Prostate gland (tissue), 2 donors: ENCODE measurements at regions not wholly inside any gene's neighbourhood (a gene's known extent, or its start where the extent isn't known, plus 50 kb on each side); places are given as distances from the start of the nearest gene placed in this dataset.

Experiments
- DNase-seq: peaks from one replicate; pipeline ENCODE4 v3.0.0-alpha.2; 2019; ENCODE audit warnings: low spot score
- H3K27ac ChIP-seq, 2 donors: fragments of 200-600 bp; sonication (generic); 2 replicates each; pipeline ENCODE4 v1.5.1; 2017 to 2019
- H3K27me3 ChIP-seq: fragments of 200-600 bp; sonication (generic); replicated peaks from 2 replicates; pipeline ENCODE4 v1.5.1; 2019; ENCODE audit not compliant: insufficient read depth
- H3K36me3 ChIP-seq, 2 donors: fragments of 200-600 bp; sonication (generic); 1 replicate in 1 of 2; 2 replicates in 1 of 2; pipeline versions ENCODE4 v1.5.1 to v1.8.1; 2017 to 2019
- H3K4me1 ChIP-seq: fragments of 200-600 bp; sonication (generic); replicated peaks from 2 replicates; pipeline ENCODE4 v1.5.1; 2019
- H3K4me3 ChIP-seq, 2 donors: fragments of 200-600 bp; sonication (generic); 2 replicates each; pipeline ENCODE4 v1.5.1; 2017 to 2019
- H3K9me3 ChIP-seq: fragments of 200-600 bp; sonication (generic); 2 replicates; pipeline ENCODE4 v1.5.1; 2017
- CTCF ChIP-seq, 4 experiments: fragments of 200-600 bp in 2 of 4; fragments of 450-650 bp in 2 of 4; sonication (generic) in 2 of 4; IDR thresholded peaks; 1 replicate in 3 of 4; 2 replicates in 1 of 4; pipeline ENCODE4 v1.5.1; 2016 to 2019; ENCODE audit warnings: antibody characterized with exemption in 4 of 4, mild to moderate bottlenecking in 2 of 4, moderate library complexity in 2 of 4
- POLR2A ChIP-seq: fragments of 450-650 bp; IDR thresholded peaks from one replicate; pipeline ENCODE4 v1.6.1; 2016; ENCODE audit warnings: antibody characterized with exemption, mild to moderate bottlenecking
- POLR2AphosphoS5 ChIP-seq: sonication (generic); formaldehyde crosslinking; IDR thresholded peaks from one replicate; pipeline ENCODE4 v1.6.1; 2017; ENCODE audit warnings: antibody characterized with exemption
- WGBS: methylation state at CpG from one replicate; pipeline ENCODE4 v1.1.5; 2018; 5-methylcytosine and 5-hydroxymethylcytosine counted together
- intact Hi-C: fragments of 100-400 bp; cut with DNase I; formaldehyde crosslinking; loops from one replicate; pipeline ENCODE4 v1.14.2; 2022

- Histone ChIP-seq H3K9me3 (no peaks in the 10 kb centered on the region), H3K27me3 (no peaks in the 10 kb centered on the region), H3K4me1 (no peaks in the 10 kb centered on the region), H3K4me3 (peak overlapping the region; percentile 25 to 27), H3K27ac (no peak overlapping the region), H3K36me3 (no peaks in the 10 kb centered on the region)
- WGBS, result 17% methylated on average over 15 of the region's 38 CpGs
- intact Hi-C loops, result no loop called here
- no peak for DNase-seq
- no peak for TF ChIP-seq POLR2AphosphoS5
- no peak for TF ChIP-seq POLR2A
- TF ChIP-seq CTCF (IDR thresholded peaks at IDR 0.05), result no peak
Observed at GRCh38 chr5:1667648-1668140, 131.9 kb downstream of the MRPL36 start.

GRCh38 chr5:1666812-1667588 is 132.6 kb downstream of the MRPL36 start:
- peak; percentile 31 for DNase-seq
- H3K9me3 ChIP-seq, result no peaks in the 10 kb centered on the region
- H3K4me3 ChIP-seq, result peak overlapping the region; percentile 25 to 27
- intact Hi-C loops, result no loop called here
- no peaks in the 10 kb centered on the region for H3K4me1 ChIP-seq
- no peaks in the 10 kb centered on the region for H3K27me3 ChIP-seq
- TF ChIP-seq POLR2A (no peak), CTCF (IDR thresholded peaks at IDR 0.05) (peak in 3 of 4 experiments; percentile 7 to 44 (median 40))
- WGBS, result 9% methylated on average over 26 of the region's 62 CpGs
- no peak overlapping the region for H3K27ac ChIP-seq
- H3K36me3 ChIP-seq, result no peaks in the 10 kb centered on the region

- H3K9me3 ChIP-seq, result no peaks in the 10 kb centered on the region
- H3K4me3 ChIP-seq, result no peak overlapping the region
- no peaks in the 10 kb centered on the region for H3K27me3 ChIP-seq
- DNase-seq, result no peak
- no peak overlapping the region for H3K27ac ChIP-seq
- no peak for TF ChIP-seq CTCF (IDR thresholded peaks at IDR 0.05)
- no peak for TF ChIP-seq POLR2AphosphoS5
- TF ChIP-seq POLR2A, result no peak
- intact Hi-C loops, result no loop called here
- no peaks in the 10 kb centered on the region for H3K36me3 ChIP-seq
- 87% methylated on average over 5 of the region's 5 CpGs for WGBS
- H3K4me1 ChIP-seq, result no peaks in the 10 kb centered on the region
Observed at GRCh38 chr5:1666221-1666620, 133.4 kb downstream of the MRPL36 start.

GRCh38 chr5:1665803-1666202 is 133.8 kb downstream of the MRPL36 start:
- Histone ChIP-seq H3K27ac (no peak overlapping the region), H3K27me3 (no peaks in the 10 kb centered on the region), H3K36me3 (no peaks in the 10 kb centered on the region), H3K9me3 (no peaks in the 10 kb centered on the region), H3K4me3 (no peak overlapping the region), H3K4me1 (no peaks in the 10 kb centered on the region)
- intact Hi-C loops, result no loop called here
- 91% methylated on average over 4 of the region's 4 CpGs for WGBS
- no peak for DNase-seq
- TF ChIP-seq POLR2A (no peak), CTCF (IDR thresholded peaks at IDR 0.05) (no peak), POLR2AphosphoS5 (no peak)

- Histone ChIP-seq H3K9me3 (no peaks in the 10 kb centered on the region), H3K27me3 (no peaks in the 10 kb centered on the region), H3K4me3 (no peak overlapping the region), H3K36me3 (no peaks in the 10 kb centered on the region), H3K27ac (no peak overlapping the region), H3K4me1 (no peaks in the 10 kb centered on the region)
- DNase-seq, result no peak
- intact Hi-C loops, result no loop called here
- WGBS, result 65% methylated on average over 6 of the region's 6 CpGs
- TF ChIP-seq CTCF (IDR thresholded peaks at IDR 0.05), result no peak
- TF ChIP-seq POLR2A, result no peak
- TF ChIP-seq POLR2AphosphoS5, result no peak
Observed at GRCh38 chr5:1665231-1665630, 134.4 kb downstream of the MRPL36 start.
